Esophagus squamous epithelium (tissue), 4 donors: ENCODE measurements at regions not wholly inside any gene's neighbourhood (a gene's known extent, or its start where the extent isn't known, plus 50 kb on each side); places are given as distances from the start of the nearest gene placed in this dataset.

ENCODE experiments used
- CTCF ChIP-seq, 6 experiments: fragments of 450-650 bp in 4 of 6; fragments of 200-600 bp in 2 of 6; sonication (generic) in 2 of 6; IDR thresholded peaks; one replicate each; pipeline ENCODE4 v1.5.1; 2016 to 2019; ENCODE audit warnings: antibody characterized with exemption in 6 of 6, mild to moderate bottlenecking in 4 of 6, moderate library complexity in 4 of 6
- POLR2A ChIP-seq, 4 donors: fragments of 450-650 bp; IDR thresholded peaks; one replicate each; pipeline ENCODE4 v1.6.1; 2017; ENCODE audit warnings: antibody characterized with exemption in 4 of 4, mild to moderate bottlenecking in 4 of 4, moderate library complexity in 3 of 4

GRCh38 chr17:72400488-72400827, 279.6 kb downstream of the SOX9 start:
- no peak for TF ChIP-seq POLR2A (IDR thresholded peaks at IDR 0.05)
- no peak for TF ChIP-seq CTCF (IDR thresholded peaks at IDR 0.05)
